Activated naive CD4-positive, alpha-beta T cell treated with anti-CD3 and anti-CD28 coated beads, Interleukin-2, amount 50 U/mL, for 72 hours (primary cell): ENCODE measurements at regions not wholly inside any gene's neighbourhood (a gene's known extent, or its start where the extent isn't known, plus 50 kb on each side); places are given as distances from the start of the nearest gene placed in this dataset.

Experiments used
- ATAC-seq, 2 donors: fragments of 150-1000 bp; cut with Tn5 transposase; 2 replicates each; pipeline ENCODE4 v1.10.0; 2021; ENCODE audit warnings: mild to moderate bottlenecking in 2 of 2, moderate library complexity in 2 of 2
- DNase-seq, 2 donors: peaks; one replicate each; pipeline ENCODE4 v3.0.0; 2021 to 2022; ENCODE audit warnings: low spot score in 2 of 2
- H3K27ac Mint-ChIP-seq, 2 donors: one replicate each; pipeline ENCODE4 v1.8.0; 2022; ENCODE audit warnings: mild to moderate bottlenecking in 2 of 2, mixed read lengths in 2 of 2
- H3K36me3 Mint-ChIP-seq, 2 donors: one replicate each; pipeline ENCODE4 v1.8.0; 2022; ENCODE audit warnings: mixed read lengths in 2 of 2
- H3K9me3 Mint-ChIP-seq, 2 donors: one replicate each; pipeline ENCODE4 v1.8.0; 2022; ENCODE audit warnings: mixed read lengths in 2 of 2

DNA sequence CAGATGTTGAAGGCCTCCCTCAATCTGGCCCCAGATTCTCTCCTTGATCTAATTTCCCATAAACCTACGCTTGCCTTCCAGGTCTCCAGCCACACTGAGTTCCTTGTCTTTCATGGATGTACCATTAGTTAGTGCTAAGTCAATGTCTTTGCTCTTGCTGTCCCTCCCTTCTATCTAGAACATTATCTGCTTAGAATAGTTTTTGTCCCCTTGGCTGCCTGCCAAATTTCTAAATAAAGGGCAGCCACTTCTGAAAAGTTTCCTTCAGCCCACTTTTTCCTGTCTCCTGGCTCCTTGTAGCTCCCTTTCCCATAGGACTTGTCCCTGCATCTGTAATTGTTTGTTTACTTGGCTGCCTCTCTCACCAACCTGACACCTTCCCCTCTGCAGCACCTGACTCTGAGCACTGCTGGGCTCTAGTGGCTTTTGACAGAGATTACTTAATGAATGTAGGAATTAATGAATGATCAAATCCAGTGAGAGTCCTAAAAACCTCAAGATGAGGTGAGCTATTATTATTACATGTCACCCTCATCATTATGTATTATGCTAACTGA lies 58.3 kb downstream of the CXCL12 start:
- no peaks in the 10 kb centered on the region for H3K9me3 Mint-ChIP-seq
- DNase-seq (no peak), ATAC-seq (no peak)
- no peaks in the 10 kb centered on the region for H3K36me3 Mint-ChIP-seq
- H3K27ac Mint-ChIP-seq = no peak overlapping the region

DNA sequence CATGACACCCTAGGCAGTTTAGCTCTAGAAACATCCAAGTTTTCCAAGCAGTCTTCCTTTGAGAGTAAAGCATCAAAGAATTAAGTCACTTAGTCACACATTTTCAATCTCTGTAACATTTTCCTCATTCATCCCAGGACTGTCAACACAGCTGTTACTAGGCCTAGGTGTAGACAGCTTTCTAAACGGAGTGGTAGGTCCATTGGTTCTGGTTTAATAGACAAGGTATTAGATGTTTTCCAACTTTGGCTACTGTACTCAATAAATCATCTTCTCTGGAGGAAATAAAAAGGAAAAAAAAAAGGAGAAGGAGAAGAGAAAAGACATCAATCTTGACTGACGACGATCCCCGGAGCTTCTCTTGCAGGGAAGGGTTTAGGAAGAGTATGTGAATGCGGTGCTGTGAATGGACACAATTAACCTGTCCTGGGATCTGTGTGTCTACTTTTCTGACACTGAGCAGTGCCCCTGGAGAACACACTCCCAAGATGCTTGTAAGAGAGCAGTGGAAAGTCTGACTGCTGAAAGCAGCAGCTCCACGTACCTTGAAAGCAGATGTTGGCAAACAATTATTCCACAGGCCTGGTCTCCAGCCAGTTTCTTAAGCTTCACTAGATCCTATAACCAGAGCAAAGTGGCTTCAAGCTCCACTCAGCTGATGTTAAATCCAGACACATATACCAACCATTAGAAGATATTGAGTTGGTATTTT lies 59.1 kb downstream of the CXCL12 start:
- no peak for DNase-seq
- H3K9me3 Mint-ChIP-seq = no peaks in the 10 kb centered on the region
- no peak for ATAC-seq
- no peaks in the 10 kb centered on the region for H3K36me3 Mint-ChIP-seq
- H3K27ac Mint-ChIP-seq = no peak overlapping the region

DNA sequence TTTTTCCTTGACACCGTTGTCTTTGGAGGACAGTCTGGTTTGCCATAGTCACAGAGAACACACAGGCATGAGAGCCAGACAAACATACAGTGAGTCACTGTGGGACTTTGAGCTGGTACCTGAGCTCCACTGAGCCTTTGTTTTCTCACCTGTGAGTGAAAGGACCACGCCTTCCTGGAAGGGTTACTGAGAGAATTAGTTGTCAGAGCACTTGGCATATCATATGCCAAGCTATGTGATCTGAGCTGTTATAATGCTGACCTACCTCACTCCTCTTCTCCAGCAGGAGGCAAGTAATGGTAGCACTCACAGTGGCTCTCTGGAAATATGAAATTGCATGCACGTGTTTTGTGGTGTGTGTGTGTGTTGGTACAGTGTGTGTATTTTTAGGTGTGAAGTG lies 59.7 kb downstream of the CXCL12 start:
- H3K36me3 Mint-ChIP-seq = no peaks in the 10 kb centered on the region
- no peaks in the 10 kb centered on the region for H3K9me3 Mint-ChIP-seq
- DNase-seq (no peak), ATAC-seq (no peak)
- H3K27ac Mint-ChIP-seq = no peak overlapping the region

- Mint-ChIP-seq H3K27ac (no peak overlapping the region), H3K9me3 (no peaks in the 10 kb centered on the region), H3K36me3 (no peaks in the 10 kb centered on the region)
- ATAC-seq (no peak), DNase-seq (no peak)
These were observed 61.1 kb downstream of the CXCL12 start for GRCh38 chr10:44323838-44324237.

DNA sequence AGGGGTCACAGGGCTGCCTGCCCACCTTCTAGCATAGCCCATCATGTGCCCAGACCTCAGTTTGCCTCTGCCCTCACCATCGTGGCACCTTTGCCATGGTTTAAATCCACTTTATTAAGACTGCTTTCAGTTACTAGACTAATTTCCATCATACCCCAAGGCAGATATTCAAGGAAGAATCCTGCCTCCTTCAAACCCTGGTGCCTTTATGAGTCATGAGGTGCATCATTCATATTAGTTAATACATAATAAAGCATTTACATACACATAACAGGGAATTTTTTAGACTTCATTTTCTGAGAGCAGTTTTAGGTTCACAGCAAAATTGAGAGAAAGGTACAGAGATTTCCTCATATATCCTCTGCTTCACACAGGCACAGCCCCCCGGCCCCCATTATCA lies 62.8 kb downstream of the CXCL12 start:
- no peak overlapping the region for H3K27ac Mint-ChIP-seq
- no peaks in the 10 kb centered on the region for H3K36me3 Mint-ChIP-seq
- ATAC-seq (no peak), DNase-seq (no peak)
- H3K9me3 Mint-ChIP-seq = no peaks in the 10 kb centered on the region

GRCh38 chr10:44320756-44321155 lies 64.1 kb downstream of the CXCL12 start:
- DNase-seq (no peak), ATAC-seq (no peak)
- H3K36me3 Mint-ChIP-seq = no peaks in the 10 kb centered on the region
- no peaks in the 10 kb centered on the region for H3K9me3 Mint-ChIP-seq
- H3K27ac Mint-ChIP-seq = no peak overlapping the region

DNA sequence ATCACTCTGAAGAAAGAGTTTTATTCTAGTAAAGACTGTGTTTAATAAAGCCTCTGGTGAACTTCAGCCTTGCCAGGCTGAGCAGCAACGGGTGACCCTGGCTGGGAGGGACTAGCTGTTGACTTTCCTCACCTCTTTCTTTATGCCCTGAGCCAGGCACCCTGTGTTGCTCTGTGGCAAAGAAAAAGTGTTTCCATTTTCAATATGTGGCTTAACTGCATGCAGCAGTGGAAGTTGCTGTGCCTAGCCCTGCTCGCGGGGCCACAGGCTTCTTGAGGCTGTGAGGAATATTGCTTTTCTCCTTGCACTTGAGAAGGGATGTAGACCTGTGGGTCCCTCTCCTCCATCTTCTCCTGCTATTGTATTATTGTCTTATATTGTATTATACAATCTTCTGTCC lies 67.0 kb downstream of the CXCL12 start:
- Mint-ChIP-seq H3K9me3 (no peaks in the 10 kb centered on the region), H3K36me3 (no peaks in the 10 kb centered on the region), H3K27ac (no peak overlapping the region)
- no peak for ATAC-seq
- DNase-seq = no peak

GRCh38 chr10:44316922-44317215 lies 68.0 kb downstream of the CXCL12 start:
- H3K9me3 Mint-ChIP-seq = no peaks in the 10 kb centered on the region
- DNase-seq = no peak
- ATAC-seq = no peak
- H3K27ac Mint-ChIP-seq = no peak overlapping the region
- no peaks in the 10 kb centered on the region for H3K36me3 Mint-ChIP-seq

DNA sequence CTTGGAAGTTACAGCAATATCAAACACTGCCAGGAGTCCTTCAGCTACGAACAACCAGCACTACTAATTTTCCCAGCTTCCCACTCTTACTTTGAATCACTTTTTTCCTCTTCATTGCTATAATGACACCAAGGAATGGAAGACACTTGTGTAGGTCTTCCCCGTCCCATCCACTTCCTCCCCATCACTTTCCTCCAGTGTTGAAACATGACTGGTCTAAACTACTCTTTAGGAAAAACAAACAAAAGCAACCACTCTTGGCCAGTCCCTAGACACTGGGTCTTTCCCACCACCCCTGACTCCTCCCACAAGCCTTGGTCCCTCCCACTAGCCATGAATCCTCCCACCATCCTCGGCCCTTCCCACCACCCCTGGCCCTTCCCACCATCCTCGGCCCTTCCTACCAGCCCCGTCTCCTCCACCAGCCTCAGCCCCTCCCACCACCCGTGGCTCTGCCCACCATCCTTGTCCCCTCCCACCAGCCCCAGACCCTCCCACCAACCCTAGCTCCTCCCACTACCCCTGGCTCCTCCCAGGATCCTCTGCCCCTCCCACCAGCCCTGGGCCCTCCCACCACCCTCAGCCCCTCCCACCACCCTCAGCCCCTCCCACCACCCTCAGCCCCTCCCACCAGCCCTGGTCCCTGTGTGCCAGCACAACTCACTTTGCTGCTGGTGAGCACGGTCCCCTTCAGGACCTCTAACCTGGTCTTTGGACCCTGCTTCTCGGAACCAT lies 68.5 kb downstream of the CXCL12 start:
- Mint-ChIP-seq H3K9me3 (no peaks in the 10 kb centered on the region), H3K36me3 (no peaks in the 10 kb centered on the region), H3K27ac (no peak overlapping the region)
- DNase-seq (peak in 1 of 2 donors; percentile 7), ATAC-seq (peak; percentile 24 to 75)

- H3K36me3 Mint-ChIP-seq = no peaks in the 10 kb centered on the region
- DNase-seq = no peak
- ATAC-seq = no peak
- H3K9me3 Mint-ChIP-seq = no peaks in the 10 kb centered on the region
- no peak overlapping the region for H3K27ac Mint-ChIP-seq
These were observed 70.0 kb downstream of the CXCL12 start for GRCh38 chr10:44314802-44315460.

DNA sequence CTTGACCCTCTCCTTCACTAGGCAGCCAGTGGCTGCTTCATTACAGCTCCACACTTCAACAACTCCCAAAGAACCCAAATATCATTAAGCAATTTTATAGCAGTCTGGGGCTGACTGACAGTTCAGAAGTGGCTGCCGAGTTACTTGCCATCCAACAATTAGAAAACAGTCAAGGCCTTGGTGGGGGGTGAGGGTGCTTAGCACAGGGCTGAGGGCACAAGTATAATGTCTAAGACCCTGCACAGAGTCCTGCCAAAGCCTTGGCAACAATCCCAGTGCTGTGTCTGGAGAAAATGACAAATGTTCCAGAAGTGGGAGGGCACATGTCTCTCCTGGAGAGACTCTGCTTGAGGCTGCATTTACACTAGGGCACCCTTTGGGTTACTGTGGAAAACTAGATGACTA lies 71.1 kb downstream of the CXCL12 start:
- ATAC-seq (no peak), DNase-seq (no peak)
- H3K27ac Mint-ChIP-seq = no peak overlapping the region
- H3K9me3 Mint-ChIP-seq = no peaks in the 10 kb centered on the region
- no peaks in the 10 kb centered on the region for H3K36me3 Mint-ChIP-seq

- DNase-seq = no peak
- peak in 1 of 2 donors; percentile 14 for ATAC-seq
- H3K9me3 Mint-ChIP-seq = no peaks in the 10 kb centered on the region
- H3K27ac Mint-ChIP-seq = no peak overlapping the region
- no peaks in the 10 kb centered on the region for H3K36me3 Mint-ChIP-seq
These were observed 72.5 kb downstream of the CXCL12 start for GRCh38 chr10:44312401-44312800.

DNA sequence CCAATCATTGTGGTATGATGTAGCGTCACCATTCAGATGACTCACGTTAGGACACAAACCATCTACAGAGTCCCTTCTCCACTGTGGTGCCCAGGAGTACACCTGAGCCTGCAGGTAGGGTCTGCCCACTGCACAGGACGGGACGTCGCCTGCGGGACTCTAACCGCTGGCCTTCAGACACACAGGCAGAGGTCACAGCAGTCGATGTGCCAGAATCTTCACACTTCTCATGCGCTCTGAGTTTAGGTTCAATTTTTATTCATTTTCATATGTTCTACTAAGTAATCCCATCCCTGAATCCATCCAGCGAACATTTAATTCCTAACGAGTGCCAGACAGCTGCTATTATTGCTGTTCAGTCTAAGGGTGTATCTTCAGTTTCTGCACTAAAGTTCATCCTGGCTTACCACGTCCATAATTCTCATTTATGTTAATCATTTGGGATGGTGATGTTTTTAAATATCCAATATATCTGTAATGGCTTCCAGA lies 73.3 kb downstream of the CXCL12 start:
- DNase-seq (no peak), ATAC-seq (peak in 1 of 2 donors; percentile 13)
- peaks cover under 1 to 3% of the 10 kb centered on the region in 2 donors for H3K9me3 Mint-ChIP-seq
- peak overlapping the region in 1 of 2 donors; percentile 56 for H3K27ac Mint-ChIP-seq
- no peaks in the 10 kb centered on the region for H3K36me3 Mint-ChIP-seq

DNA sequence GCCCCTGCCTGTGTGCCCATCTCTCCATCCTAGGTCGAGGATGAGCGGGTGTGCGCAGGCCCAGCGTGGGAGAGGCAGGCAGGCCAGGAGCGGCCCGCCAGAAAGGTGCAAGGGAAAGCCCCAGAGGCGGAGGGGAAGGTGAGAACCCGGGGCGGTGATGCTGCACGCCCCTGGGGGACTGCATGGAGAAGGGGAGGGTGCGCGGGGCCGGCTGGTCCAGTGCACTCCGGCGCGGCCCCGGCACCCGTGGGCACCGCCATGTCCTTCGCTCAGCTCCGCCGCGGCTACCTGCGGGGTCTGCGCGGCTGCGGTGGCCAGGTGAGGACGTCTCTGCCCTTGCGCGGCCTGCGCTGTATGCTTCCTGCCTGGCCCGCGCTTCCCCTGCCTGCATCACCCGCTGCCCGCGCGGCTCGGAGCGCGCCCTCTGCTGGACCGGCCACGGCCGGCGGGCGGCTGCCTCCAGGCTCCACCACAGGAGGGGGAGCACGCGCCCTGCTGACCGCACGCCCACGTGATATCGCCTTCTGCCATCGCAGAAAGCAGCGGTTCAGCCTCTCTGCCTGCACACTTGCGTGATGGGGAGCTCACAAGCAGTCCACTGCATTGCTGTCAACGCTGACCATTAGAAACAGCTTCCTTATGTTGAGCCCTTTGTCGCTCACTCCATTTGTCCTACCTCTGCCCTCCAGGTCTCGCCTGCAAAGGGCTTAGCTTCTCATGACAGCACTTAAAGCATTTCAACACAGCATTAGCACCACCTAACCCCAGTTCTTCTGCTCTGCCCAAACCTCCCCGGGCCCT lies 73.9 kb downstream of the CXCL12 start:
- peak; percentile 95 to 96 for ATAC-seq
- no peak overlapping the region for H3K27ac Mint-ChIP-seq
- DNase-seq = peak; percentile 68 to 80
- no peaks in the 10 kb centered on the region for H3K36me3 Mint-ChIP-seq
- peaks cover 5% of the 10 kb centered on the region in 2 donors for H3K9me3 Mint-ChIP-seq

- ATAC-seq (no peak), DNase-seq (no peak)
- Mint-ChIP-seq H3K36me3 (no peaks in the 10 kb centered on the region), H3K27ac (no peak overlapping the region), H3K9me3 (peaks cover 5% of the 10 kb centered on the region in 2 donors)
These were observed 74.7 kb downstream of the CXCL12 start for GRCh38 chr10:44309939-44310761.

GRCh38 chr10:44309361-44309760 lies 75.5 kb downstream of the CXCL12 start:
- Mint-ChIP-seq H3K9me3 (peaks cover 5% of the 10 kb centered on the region in 2 donors), H3K36me3 (peaks cover 0 to under 1% of the 10 kb centered on the region in 2 donors), H3K27ac (no peak overlapping the region)
- no peak for DNase-seq
- ATAC-seq = no peak
